AG04450 (cell line): ENCODE measurements at regions not wholly inside any gene's neighbourhood (a gene's known extent, or its start where the extent isn't known, plus 50 kb on each side); places are given as distances from the start of the nearest gene placed in this dataset.

Source experiments
- CTCF ChIA-PET: fragments of 300-600, 350-600 bp; formaldehyde crosslinking; extraction: SDS; loops from one replicate; lab custom pipeline; 2022; ENCODE audit warnings: antibody characterized with exemption, inconsistent platforms; lab: Charles Lee
- POLR2A ChIA-PET: fragments of 350-600 bp; formaldehyde crosslinking; extraction: SDS; loops from one replicate; lab custom pipeline; 2021; ENCODE audit warnings: antibody characterized with exemption, inconsistent platforms; lab: Yijun Ruan, JAX
- DNase-seq: peaks from one replicate; pipeline ENCODE4 v3.0.0-alpha.2; 2011; ENCODE audit warnings: low read depth, low spot score
- H3K27ac ChIP-seq: one replicate; pipeline ENCODE4 v1.5.1; 2012; ENCODE audit warnings: low read depth, low read length, control low read depth
- H3K27me3 ChIP-seq: one replicate; pipeline ENCODE4 v1.6.0; 2012; ENCODE audit warnings: low read length; ENCODE audit not compliant: control insufficient read depth, insufficient read depth
- H3K4me3 ChIP-seq: 2 replicates; pipeline ENCODE4 v1.5.1; 2011; ENCODE audit warnings: mild to moderate bottlenecking, low read depth, low read length, control low read depth
- H3K9me3 ChIP-seq: 2 replicates; pipeline ENCODE4 v1.5.1; 2012; ENCODE audit warnings: low read length; ENCODE audit not compliant: control insufficient read depth, insufficient read depth
- TF ChIP-seq, protein P1 (sequence below): IDR thresholded peaks from 2 replicates; pipeline ENCODE4 v1.5.1; 2011; ENCODE audit warnings: low read depth, low read length, control low read depth, inconsistent platforms

DNA sequence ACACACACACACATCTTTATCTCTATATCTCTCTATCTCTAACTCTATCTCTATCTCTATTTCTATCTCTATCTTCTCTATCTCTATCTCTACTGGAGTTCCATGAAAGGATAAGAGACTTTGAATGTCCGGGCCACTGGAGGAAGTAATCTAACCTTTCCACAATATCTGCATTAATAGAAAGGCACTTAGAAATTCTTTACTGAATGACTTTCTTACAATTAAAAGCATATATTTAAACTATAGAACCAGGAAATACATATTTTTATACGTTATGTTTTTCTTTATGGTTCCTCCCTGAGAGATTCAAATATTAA, 234.9 kb downstream of the TRIB2 start:
- H3K27ac ChIP-seq: no peak overlapping the region
- no peaks in the 10 kb centered on the region for H3K27me3 ChIP-seq
- CTCF ChIA-PET: interaction anchor here (1.3 to 2.6 kb wide), 3 partner anchors 20 to 235 kb away, joined by 4 to 14 read pairs (median 5); partner anchors contain the start of gene TRIB2
- no peak for DNase-seq
- no peaks in the 10 kb centered on the region for H3K9me3 ChIP-seq
- TF ChIP-seq, protein P1, sequence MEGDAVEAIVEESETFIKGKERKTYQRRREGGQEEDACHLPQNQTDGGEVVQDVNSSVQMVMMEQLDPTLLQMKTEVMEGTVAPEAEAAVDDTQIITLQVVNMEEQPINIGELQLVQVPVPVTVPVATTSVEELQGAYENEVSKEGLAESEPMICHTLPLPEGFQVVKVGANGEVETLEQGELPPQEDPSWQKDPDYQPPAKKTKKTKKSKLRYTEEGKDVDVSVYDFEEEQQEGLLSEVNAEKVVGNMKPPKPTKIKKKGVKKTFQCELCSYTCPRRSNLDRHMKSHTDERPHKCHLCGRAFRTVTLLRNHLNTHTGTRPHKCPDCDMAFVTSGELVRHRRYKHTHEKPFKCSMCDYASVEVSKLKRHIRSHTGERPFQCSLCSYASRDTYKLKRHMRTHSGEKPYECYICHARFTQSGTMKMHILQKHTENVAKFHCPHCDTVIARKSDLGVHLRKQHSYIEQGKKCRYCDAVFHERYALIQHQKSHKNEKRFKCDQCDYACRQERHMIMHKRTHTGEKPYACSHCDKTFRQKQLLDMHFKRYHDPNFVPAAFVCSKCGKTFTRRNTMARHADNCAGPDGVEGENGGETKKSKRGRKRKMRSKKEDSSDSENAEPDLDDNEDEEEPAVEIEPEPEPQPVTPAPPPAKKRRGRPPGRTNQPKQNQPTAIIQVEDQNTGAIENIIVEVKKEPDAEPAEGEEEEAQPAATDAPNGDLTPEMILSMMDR: no peak
- POLR2A ChIA-PET: no interaction called here
- H3K4me3 ChIP-seq: no peak overlapping the region

GRCh38 chr2:12953596-12953995, 236.9 kb downstream of the TRIB2 start:
- POLR2A ChIA-PET: no interaction called here
- no peak overlapping the region for H3K27ac ChIP-seq
- CTCF ChIA-PET: interaction anchor here (1.2 to 2.6 kb wide), 4 partner anchors 9 to 237 kb away, joined by 3 to 5 read pairs (median 4); partner anchors contain the start of gene TRIB2

GRCh38 chr2:12955864-12956263, 239.1 kb downstream of the TRIB2 start:
- POLR2A ChIA-PET: no interaction called here
- TF ChIP-seq, protein P1: no peak
- Histone ChIP-seq H3K27ac (no peak overlapping the region), H3K27me3 (no peaks in the 10 kb centered on the region), H3K4me3 (no peak overlapping the region), H3K9me3 (no peaks in the 10 kb centered on the region)
- no peak for DNase-seq
- CTCF ChIA-PET: no interaction called here

More at GRCh38 chr2:12953596-12953995, 236.9 kb downstream of the TRIB2 start:
- no peak overlapping the region for H3K4me3 ChIP-seq
- no peak for DNase-seq
- no peaks in the 10 kb centered on the region for H3K9me3 ChIP-seq
- H3K27me3 ChIP-seq: no peaks in the 10 kb centered on the region
- TF ChIP-seq, protein P1: no peak

DNA sequence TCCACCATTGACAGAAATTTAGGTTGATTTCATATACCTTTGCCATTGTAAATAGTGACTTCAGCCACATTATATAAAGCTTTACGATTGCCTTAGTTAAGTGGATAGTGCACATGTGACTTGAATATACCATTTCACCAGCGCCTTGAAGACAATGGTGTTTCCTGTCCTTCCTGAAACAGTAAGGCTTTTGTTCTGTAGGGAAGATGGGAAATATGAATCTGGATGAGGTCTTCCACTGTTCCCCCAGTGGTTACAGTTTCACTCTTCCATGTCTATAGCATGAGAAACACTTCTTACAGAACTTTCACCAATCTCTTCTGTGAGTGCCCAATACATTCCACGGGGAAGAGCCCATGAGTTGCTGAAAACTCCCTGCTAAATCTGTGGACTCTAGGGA, 240.5 kb downstream of the TRIB2 start:
- CTCF ChIA-PET: interaction anchor here (1.6 kb wide), 1 partner anchor 26 kb away, joined by 4 read pairs; no protein-coding TSS in a partner anchor
- POLR2A ChIA-PET: no interaction called here
- H3K4me3 ChIP-seq: no peak overlapping the region
- TF ChIP-seq, protein P1: no peak
- no peak for DNase-seq
- no peaks in the 10 kb centered on the region for H3K9me3 ChIP-seq
- no peak overlapping the region for H3K27ac ChIP-seq
- no peaks in the 10 kb centered on the region for H3K27me3 ChIP-seq

GRCh38 chr2:12959935-12960334, 243.2 kb downstream of the TRIB2 start:
- POLR2A ChIA-PET: no interaction called here
- no peaks in the 10 kb centered on the region for H3K27me3 ChIP-seq
- TF ChIP-seq, protein P1: no peak
- CTCF ChIA-PET: interaction anchor here (1.4 kb wide), 1 partner anchor 47 kb away, joined by 3 read pairs; no protein-coding TSS in a partner anchor
- no peak overlapping the region for H3K27ac ChIP-seq
- H3K4me3 ChIP-seq: no peak overlapping the region
- H3K9me3 ChIP-seq: no peaks in the 10 kb centered on the region
- no peak for DNase-seq
